Activated CD8-positive, alpha-beta memory T cell treated with anti-CD3 and anti-CD28 coated beads, Interleukin-2, amount 50 U/mL, for 48 hours (primary cell): ENCODE measurements at regions not wholly inside any gene's neighbourhood (a gene's known extent, or its start where the extent isn't known, plus 50 kb on each side); places are given as distances from the start of the nearest gene placed in this dataset.
"Not testable (repeated sequence)": the region's sequence is repeated elsewhere in the genome, so short reads cannot be mapped to it uniquely, and the experiment has no call there.

Experiments used
- DNase-seq: peaks from one replicate; pipeline ENCODE4 v3.0.0-alpha.2; 2020

GRCh38 chr6:163889904-163890514 lies 475.5 kb downstream of the QKI start:
- no peak for DNase-seq

GRCh38 chr6:163888030-163888819 lies 473.7 kb downstream of the QKI start:
- no peak for DNase-seq

DNA sequence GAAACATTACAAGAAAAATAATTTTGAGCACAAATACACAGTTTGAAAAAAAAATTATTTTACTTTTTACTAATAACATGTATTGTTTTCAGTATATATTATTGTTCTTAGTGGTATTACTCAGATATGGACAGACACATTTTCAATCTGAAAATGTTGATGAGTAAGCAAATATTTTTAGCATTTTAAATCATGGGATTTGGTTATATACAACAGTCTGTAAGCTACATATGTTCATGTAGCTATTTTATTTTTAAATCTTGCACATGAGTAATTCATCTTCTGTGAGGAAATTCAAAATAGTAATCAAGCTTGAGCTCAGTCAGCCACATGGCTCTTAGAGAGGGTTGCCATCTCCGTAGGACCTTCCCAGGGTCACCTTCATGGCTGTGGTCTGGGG lies 471.9 kb downstream of the QKI start:
- DNase-seq, result no peak

DNA sequence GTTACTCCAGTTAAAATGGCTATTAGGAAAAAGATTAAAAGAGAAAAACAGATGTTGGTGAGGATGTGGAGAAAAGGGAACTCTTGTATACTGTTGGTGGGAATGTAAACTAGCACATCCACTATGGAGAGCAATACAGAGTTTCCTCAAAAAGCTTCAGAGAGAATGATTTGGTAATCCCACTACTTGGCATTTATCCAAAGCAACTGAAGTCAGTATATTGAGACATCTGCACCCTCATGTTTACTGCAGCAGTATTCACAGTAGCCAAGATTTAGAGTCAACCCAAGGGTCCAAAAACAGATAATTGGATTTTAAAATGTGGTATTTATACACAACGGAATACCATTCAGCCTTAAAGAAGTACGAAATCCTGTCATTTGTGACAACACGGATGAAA lies 469.5 kb downstream of the QKI start:
- no peak for DNase-seq

- DNase-seq, result no peak
These were observed 464.2 kb downstream of the QKI start for GRCh38 chr6:163878698-163879097.

DNA sequence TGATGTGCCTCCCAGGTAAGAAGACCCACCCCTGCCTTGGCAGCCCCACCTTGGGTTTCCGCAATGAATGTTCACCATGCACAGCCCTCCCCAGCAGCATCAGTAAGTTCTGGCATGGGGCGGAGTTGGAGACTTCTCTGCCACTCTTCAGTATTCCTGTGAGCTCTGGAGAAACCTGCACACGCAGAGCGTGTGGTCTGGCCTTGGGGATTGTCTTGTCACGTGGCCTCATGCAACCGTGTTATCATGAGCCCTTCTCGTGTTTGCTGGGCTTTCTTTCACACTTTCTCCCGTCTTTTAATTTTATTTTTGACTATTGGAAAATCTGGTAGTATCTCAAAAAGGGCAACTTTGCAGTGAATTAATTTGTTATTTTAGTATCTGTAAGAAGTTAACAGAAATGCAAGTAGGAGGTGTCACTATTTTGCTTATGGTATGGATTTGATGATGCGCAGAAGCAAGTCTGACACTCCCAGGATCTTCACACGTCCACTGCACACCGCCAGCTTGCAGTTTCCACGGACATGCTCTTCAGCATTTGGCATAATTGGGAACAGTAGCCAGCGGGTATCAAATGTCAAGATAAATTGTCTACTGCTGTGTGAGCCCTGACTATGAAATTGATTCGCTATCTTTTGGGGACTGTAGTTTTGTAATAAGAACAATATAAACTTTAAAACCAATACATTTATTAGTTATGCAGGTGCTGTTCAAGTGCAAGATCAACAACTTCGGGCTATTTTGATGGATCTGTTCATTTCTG lies 463.5 kb downstream of the QKI start:
- DNase-seq, result no peak

- DNase-seq, result no peak
These were observed 461.9 kb downstream of the QKI start for GRCh38 chr6:163876391-163876790.

DNA sequence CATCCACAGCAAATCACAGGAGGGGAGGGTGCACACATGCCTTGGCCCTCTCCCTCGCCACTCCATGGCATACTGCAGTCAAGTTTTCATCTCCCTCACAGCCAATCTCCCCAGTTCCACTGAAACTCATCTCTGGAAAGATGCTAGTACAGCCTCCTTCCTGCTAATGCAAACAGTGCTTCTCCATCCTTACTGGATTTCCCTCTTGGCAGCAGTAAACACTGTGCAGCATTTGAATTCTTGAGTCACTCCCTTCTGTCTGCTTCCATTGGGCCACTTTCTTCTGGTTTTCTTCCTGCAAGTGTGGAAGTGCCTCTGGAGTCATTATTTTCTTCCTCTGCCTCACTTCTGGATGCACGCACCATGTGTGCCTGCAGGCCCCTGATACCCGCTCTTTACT lies 460.3 kb downstream of the QKI start:
- no peak for DNase-seq

GRCh38 chr6:163872335-163872734 lies 457.8 kb downstream of the QKI start:
- DNase-seq, result no peak

- DNase-seq, result no peak
These were observed 457.1 kb downstream of the QKI start for GRCh38 chr6:163871616-163872015.

DNA sequence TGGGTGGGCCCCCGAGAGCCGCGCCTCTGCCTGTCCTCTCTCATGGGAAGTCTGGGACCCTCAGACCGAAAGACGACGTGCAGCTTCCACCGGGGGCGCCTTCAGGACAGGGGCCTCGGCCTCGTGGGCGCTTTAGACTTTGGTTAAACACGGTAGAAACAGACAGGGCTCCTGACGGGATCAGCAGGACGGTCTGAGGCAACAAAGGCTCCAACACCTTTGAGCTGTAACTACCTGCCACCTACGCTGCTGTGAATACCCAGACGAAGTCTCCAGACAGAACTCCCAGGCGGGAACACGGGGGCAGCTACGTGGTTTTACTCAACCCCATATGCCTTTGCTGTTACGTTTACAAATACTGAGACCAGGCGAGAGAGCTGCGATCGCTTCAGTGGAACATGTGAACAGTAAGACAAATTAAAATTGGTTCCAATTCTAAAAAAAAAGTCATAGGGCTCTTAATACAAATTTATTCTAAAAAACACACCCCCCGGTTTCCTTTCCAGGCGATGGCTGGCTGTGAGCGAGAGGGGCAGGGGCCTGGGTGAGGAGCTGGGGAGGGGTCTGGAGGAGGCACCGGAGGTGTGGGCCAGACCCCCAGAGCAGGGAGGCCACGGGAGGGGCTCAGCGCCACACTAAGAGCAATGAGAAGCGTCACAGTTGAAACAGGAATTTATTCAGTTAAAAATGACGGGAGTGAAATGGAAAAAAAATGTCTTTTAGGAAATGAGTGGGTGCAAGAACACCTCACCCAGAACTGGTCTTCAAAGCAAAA lies 453.2 kb downstream of the QKI start:
- DNase-seq, result no peak

DNA sequence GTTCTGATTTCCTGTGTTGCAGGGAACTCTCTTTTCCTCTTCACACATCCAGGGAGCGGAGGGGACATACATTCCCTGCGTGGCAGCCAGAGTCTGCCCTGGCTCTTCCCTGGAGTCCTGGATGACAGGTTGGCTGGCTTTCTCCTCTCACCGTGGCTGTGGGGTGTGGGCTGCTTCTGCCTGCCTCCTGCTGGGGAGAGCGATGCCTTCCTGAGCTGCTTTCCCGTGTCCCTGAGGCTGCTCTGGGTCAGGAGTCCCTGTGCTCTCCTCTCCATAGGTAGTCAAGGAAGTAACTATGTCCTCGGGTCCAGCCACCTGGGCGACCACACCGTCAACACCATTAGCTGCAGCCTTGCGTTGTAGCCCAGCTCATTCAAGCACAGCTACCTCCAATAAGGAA lies 451.7 kb downstream of the QKI start:
- DNase-seq, result no peak

GRCh38 chr6:163863565-163863964 lies 449.0 kb downstream of the QKI start:
- no peak for DNase-seq

DNA sequence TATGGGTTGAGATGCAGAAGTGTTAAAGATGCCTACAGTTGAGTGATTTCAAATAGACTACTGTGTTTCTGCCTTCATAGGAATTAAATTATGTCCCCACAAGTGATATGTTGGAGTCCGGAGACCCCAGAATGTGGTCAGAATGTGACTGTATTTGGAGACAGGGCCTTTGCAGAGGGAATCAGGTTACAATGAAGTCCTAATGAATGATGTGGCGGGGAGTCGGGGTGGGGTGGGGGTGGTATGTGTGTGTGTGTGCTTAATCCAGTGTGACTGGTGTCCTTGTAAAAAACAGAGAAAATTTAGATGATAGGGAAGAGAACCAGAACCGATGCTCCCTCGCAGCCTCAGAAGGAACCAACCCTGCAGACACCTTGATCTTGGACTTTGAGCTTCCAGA lies 448.2 kb downstream of the QKI start:
- no peak for DNase-seq

- no peak for DNase-seq
These were observed 447.1 kb downstream of the QKI start for GRCh38 chr6:163861627-163862026.

DNA sequence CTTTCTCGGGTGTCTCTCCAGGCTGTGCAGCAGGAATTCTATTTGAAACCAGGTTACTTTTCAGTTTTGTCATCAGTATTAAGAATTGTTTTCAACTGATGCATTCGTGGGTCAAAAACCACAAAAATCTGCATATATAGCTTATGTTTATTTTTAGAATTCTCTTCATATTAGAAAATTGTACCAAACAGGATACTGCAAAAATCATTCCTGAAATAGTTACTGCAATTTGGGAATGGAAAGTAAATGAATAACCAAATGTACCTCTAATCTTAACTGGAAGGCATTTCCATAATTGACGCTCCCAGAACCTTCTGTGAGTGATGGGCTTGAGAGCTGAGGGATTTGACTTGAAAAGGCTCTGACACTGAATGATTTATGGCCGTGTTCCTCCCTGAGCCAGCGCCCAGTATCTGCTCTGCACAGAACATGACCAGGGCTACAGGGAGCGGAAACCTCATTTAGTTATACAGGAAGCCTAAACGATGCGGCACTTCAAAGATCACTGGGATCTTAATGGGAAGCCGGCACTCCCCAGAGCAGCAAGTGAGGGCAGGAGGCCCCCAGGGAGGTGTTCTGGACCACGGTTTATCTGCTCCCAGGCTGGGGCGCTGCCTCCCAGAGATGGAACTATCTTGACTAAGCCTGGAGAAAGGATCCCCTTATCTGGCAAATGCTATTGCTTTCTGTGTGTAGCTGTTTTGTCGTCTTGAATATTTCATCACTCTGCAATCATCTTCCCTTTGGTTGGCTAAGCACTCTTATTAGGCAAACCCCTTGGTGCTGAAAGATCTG lies 446.0 kb downstream of the QKI start:
- no peak for DNase-seq

DNA sequence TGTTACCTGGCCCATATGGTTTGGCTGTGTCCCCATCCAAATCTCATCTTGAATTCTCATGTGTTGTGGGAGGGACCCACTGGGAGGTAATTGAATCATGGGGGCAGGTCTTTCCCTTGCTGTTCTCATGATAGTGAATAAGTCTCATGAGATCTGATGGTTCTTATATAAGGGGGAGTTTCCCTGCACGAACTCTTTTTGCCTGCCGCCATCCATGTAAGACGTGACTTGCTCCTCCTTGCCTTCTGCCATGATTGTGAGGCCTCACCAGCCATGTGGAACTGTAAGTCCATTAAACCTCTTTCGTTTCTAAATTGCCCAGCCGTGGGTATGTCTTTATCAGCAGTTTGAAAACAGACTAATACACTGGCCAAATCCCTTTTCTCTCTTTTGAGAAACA lies 444.4 kb downstream of the QKI start:
- not testable (repeated sequence) for DNase-seq

GRCh38 chr6:163857421-163857820 lies 442.9 kb downstream of the QKI start:
- no peak for DNase-seq

DNA sequence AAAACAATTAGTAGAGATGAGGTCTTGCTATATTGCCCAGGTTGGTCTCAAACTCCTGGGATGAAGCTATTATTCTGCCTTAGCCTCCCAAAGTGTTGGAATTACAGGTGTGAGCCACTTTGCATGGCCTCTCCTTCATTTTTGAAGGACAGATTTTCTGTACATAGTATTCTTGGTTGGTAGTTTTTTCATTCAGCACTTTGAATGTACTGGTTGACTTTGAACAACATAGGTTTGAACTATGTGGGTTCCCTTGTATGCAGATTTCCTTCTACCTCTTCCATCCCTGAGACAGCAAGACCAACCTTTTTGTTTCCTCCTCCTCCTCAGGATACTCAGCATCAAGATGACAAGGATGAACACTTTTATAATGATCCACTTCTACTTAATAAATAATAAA lies 436.4 kb downstream of the QKI start:
- DNase-seq, result no peak

- no peak for DNase-seq
These were observed 430.2 kb downstream of the QKI start for GRCh38 chr6:163844761-163845160.

DNA sequence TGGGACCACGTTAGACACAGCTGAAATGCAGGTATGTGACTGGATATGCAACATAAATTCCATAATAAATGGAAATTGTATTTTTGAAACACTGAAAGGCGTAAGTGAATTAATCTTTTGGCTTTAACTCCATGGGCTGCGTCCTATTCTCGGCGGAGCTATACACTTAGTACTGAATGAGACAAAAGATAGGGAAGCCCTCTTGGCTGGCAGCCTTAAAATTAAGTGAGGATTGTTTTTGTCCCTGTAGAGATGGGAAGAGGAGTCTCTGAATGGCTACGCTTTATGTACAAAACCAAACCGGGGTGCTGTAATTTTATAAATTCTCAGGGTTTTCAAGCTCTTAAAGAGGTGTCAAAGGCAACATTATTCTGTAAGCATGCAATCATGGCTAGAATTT lies 429.8 kb downstream of the QKI start:
- DNase-seq, result no peak

GRCh38 chr6:163843218-163843617 lies 428.7 kb downstream of the QKI start:
- DNase-seq, result no peak
